Liver (tissue), 7 donors: ENCODE measurements at regions not wholly inside any gene's neighbourhood (a gene's known extent, or its start where the extent isn't known, plus 50 kb on each side); places are given as distances from the start of the nearest gene placed in this dataset.

Experiments used
- DNase-seq: peaks from one replicate; pipeline ENCODE4 v3.0.0-alpha.2; 2017; ENCODE audit warnings: low spot score
- H3K27ac ChIP-seq, 2 donors: one replicate each; pipeline ENCODE4 v1.7.0; 2013; ENCODE audit warnings: inconsistent platforms in 2 of 2, low read length in 2 of 2, control low read depth in 1 of 2, low read depth in 1 of 2, mild to moderate bottlenecking in 1 of 2
- H3K27me3 ChIP-seq, 4 donors: one replicate each; pipeline versions ENCODE4 v1.6.1 to v1.7.0; 2013; ENCODE audit warnings: low read length in 3 of 4, inconsistent platforms in 1 of 4, mild to moderate bottlenecking in 1 of 4, moderate library complexity in 1 of 4; ENCODE audit not compliant: control insufficient read depth in 4 of 4, insufficient read depth in 4 of 4
- H3K36me3 ChIP-seq, 4 donors: one replicate each; pipeline versions ENCODE4 v1.6.1 to v1.7.0; 2013; ENCODE audit warnings: low read length in 3 of 4, mild to moderate bottlenecking in 3 of 4, low read depth in 1 of 4, moderate library complexity in 1 of 4; ENCODE audit not compliant: control insufficient read depth in 4 of 4, insufficient read depth in 3 of 4
- H3K4me1 ChIP-seq, 4 donors: one replicate each; pipeline versions ENCODE4 v1.6.1 to v1.7.0; 2013; ENCODE audit warnings: low read length in 3 of 4, mild to moderate bottlenecking in 3 of 4, moderate library complexity in 1 of 4; ENCODE audit not compliant: control insufficient read depth in 4 of 4, insufficient read depth in 4 of 4
- H3K4me3 ChIP-seq, 3 donors: one replicate each; pipeline versions ENCODE4 v1.6.1 to v1.7.0; 2013; ENCODE audit warnings: low read length in 3 of 3, control low read depth in 1 of 3, low read depth in 1 of 3, mild to moderate bottlenecking in 1 of 3
- H3K9ac ChIP-seq, 2 donors: one replicate each; pipeline ENCODE4 v1.7.0; 2013; ENCODE audit warnings: low read length in 2 of 2, mild to moderate bottlenecking in 2 of 2, moderate library complexity in 2 of 2, control low read depth in 1 of 2, low read depth in 1 of 2
- H3K9me3 ChIP-seq, 4 donors: one replicate each; pipeline versions ENCODE4 v1.6.1 to v1.7.0; 2013; ENCODE audit warnings: low read length in 3 of 4; ENCODE audit not compliant: control insufficient read depth in 4 of 4
- FOXA1 ChIP-seq: IDR thresholded peaks from 2 replicates; pipeline ENCODE4 v1.6.1; 2016; ENCODE audit warnings: antibody characterized with exemption
- FOXA2 ChIP-seq: IDR thresholded peaks from 2 replicates; pipeline ENCODE4 v1.6.1; 2016; ENCODE audit warnings: antibody characterized with exemption
- GABPA ChIP-seq, 2 donors: IDR thresholded peaks in 1 of 2; conservative IDR thresholded peaks in 1 of 2; 2 replicates each; pipeline ENCODE4 v1.6.1; 2016; ENCODE audit warnings: antibody characterized with exemption in 2 of 2, mild to moderate bottlenecking in 1 of 2, moderate library complexity in 1 of 2
- HNF4A ChIP-seq, 2 donors: conservative IDR thresholded peaks; 2 replicates each; pipeline ENCODE4 v1.6.1; 2016; ENCODE audit warnings: antibody characterized with exemption in 2 of 2, mild to moderate bottlenecking in 2 of 2
- HNF4G ChIP-seq: IDR thresholded peaks from 2 replicates; pipeline ENCODE4 v1.6.1; 2016; ENCODE audit warnings: antibody characterized with exemption
- JUND ChIP-seq, 2 donors: IDR thresholded peaks; 2 replicates each; pipeline ENCODE4 v1.6.1; 2016; ENCODE audit warnings: antibody characterized with exemption in 2 of 2
- RXRA ChIP-seq, 2 donors: IDR thresholded peaks; 2 replicates each; pipeline ENCODE4 v1.6.1; 2017 to 2018; ENCODE audit warnings: antibody characterized with exemption in 2 of 2, mild to moderate bottlenecking in 1 of 2
- TAF1 ChIP-seq: conservative IDR thresholded peaks from 2 replicates; pipeline ENCODE4 v1.6.1; 2016; ENCODE audit warnings: antibody characterized with exemption, mild to moderate bottlenecking
- ZBTB33 ChIP-seq: IDR thresholded peaks from 2 replicates; pipeline ENCODE4 v1.6.1; 2016; ENCODE audit warnings: antibody characterized with exemption
- WGBS: extraction: QIAGEN DNeasy Blood & Tissue Kit; methylation state at CpG from one replicate; pipeline ENCODE4 v1.1.7; 2013; 5-methylcytosine and 5-hydroxymethylcytosine counted together
- TF ChIP-seq, protein P1 (sequence below): IDR thresholded peaks from 2 replicates; pipeline ENCODE4 v1.6.1; 2016; ENCODE audit warnings: antibody characterized with exemption, mild to moderate bottlenecking
- donor health status: healthy.
- donor health status: healthy.
- donor health status: healthy.
- donor health status: healthy.

- 59% methylated on average over 7 of the region's 7 CpGs for WGBS
- DNase-seq = no peak
- Histone ChIP-seq H3K36me3 (no peaks in the 10 kb centered on the region), H3K4me1 (no peaks in the 10 kb centered on the region), H3K9ac (no peak overlapping the region), H3K4me3 (no peak overlapping the region), H3K9me3 (no peaks in the 10 kb centered on the region), H3K27ac (no peak overlapping the region), H3K27me3 (peaks cover 0 to 20% (median 0%) of the 10 kb centered on the region in 4 donors)
- TF ChIP-seq, protein P1, sequence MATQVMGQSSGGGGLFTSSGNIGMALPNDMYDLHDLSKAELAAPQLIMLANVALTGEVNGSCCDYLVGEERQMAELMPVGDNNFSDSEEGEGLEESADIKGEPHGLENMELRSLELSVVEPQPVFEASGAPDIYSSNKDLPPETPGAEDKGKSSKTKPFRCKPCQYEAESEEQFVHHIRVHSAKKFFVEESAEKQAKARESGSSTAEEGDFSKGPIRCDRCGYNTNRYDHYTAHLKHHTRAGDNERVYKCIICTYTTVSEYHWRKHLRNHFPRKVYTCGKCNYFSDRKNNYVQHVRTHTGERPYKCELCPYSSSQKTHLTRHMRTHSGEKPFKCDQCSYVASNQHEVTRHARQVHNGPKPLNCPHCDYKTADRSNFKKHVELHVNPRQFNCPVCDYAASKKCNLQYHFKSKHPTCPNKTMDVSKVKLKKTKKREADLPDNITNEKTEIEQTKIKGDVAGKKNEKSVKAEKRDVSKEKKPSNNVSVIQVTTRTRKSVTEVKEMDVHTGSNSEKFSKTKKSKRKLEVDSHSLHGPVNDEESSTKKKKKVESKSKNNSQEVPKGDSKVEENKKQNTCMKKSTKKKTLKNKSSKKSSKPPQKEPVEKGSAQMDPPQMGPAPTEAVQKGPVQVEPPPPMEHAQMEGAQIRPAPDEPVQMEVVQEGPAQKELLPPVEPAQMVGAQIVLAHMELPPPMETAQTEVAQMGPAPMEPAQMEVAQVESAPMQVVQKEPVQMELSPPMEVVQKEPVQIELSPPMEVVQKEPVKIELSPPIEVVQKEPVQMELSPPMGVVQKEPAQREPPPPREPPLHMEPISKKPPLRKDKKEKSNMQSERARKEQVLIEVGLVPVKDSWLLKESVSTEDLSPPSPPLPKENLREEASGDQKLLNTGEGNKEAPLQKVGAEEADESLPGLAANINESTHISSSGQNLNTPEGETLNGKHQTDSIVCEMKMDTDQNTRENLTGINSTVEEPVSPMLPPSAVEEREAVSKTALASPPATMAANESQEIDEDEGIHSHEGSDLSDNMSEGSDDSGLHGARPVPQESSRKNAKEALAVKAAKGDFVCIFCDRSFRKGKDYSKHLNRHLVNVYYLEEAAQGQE = no peak
- TF ChIP-seq ZBTB33 = no peak
- TF ChIP-seq HNF4A (conservative IDR thresholded peaks at IDR 0.05) = no peak
These were observed 196.7 kb downstream of the SH3BP4 start for GRCh38 chr2:235148201-235149170.

- no peaks in the 10 kb centered on the region for H3K9me3 ChIP-seq
- H3K36me3 ChIP-seq = no peaks in the 10 kb centered on the region
- H3K4me3 ChIP-seq = no peak overlapping the region
- TF ChIP-seq ZBTB33 (no peak), HNF4A (conservative IDR thresholded peaks at IDR 0.05) (no peak), TAF1 (no peak), RXRA (IDR thresholded peaks at IDR 0.05) (no peak), HNF4G (no peak), FOXA1 (no peak), FOXA2 (no peak), JUND (IDR thresholded peaks at IDR 0.05) (no peak), GABPA (IDR thresholded peaks at IDR 0.05 in 1 of 2, conservative IDR thresholded peaks at IDR 0.05 in 1 of 2) (no peak)
- TF ChIP-seq, protein P1 = no peak
- peaks cover 0 to 17% (median 0%) of the 10 kb centered on the region in 4 donors for H3K27me3 ChIP-seq
- DNase-seq = no peak
- H3K27ac ChIP-seq = no peak overlapping the region
- 62% methylated on average over 4 of the region's 4 CpGs for WGBS
- H3K4me1 ChIP-seq = no peaks in the 10 kb centered on the region
- H3K9ac ChIP-seq = no peak overlapping the region
These were observed 197.4 kb downstream of the SH3BP4 start for GRCh38 chr2:235149240-235149659.
